ENCODE measurements at regions not wholly inside any gene's neighbourhood (a gene's known extent, or its start where the extent isn't known, plus 50 kb on each side); places are given as distances from the start of the nearest gene placed in this dataset.

DNA sequence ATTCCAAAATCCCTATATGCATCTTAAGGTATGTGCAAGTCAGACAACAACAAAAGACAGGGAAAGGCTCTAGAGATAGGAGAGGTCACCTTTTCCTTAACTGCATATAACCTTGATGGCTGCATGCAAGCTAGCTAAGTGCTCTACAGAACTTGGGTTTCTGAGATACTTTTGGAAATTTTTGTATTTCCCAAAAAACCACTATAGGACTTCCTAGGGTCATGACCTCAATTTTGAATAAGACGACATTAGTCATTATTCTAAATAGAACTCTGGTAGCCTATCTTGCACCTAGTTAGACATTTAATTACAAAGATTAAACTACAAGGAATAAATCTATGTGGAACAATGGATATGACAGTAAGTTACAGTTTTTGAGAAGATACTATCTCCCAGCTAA, 309.3 kb downstream of the BCAT1 start:
- TF ChIP-seq POLR2A (IDR thresholded peaks at IDR 0.05): no peak
- TF ChIP-seq, protein P1, sequence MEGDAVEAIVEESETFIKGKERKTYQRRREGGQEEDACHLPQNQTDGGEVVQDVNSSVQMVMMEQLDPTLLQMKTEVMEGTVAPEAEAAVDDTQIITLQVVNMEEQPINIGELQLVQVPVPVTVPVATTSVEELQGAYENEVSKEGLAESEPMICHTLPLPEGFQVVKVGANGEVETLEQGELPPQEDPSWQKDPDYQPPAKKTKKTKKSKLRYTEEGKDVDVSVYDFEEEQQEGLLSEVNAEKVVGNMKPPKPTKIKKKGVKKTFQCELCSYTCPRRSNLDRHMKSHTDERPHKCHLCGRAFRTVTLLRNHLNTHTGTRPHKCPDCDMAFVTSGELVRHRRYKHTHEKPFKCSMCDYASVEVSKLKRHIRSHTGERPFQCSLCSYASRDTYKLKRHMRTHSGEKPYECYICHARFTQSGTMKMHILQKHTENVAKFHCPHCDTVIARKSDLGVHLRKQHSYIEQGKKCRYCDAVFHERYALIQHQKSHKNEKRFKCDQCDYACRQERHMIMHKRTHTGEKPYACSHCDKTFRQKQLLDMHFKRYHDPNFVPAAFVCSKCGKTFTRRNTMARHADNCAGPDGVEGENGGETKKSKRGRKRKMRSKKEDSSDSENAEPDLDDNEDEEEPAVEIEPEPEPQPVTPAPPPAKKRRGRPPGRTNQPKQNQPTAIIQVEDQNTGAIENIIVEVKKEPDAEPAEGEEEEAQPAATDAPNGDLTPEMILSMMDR (IDR thresholded peaks at IDR 0.05): no peak
